HG02943 (cell line): ENCODE measurements at regions not wholly inside any gene's neighbourhood (a gene's known extent, or its start where the extent isn't known, plus 50 kb on each side); places are given as distances from the start of the nearest gene placed in this dataset.
"Not testable (repeated sequence)": the region's sequence is repeated elsewhere in the genome, so short reads cannot be mapped to it uniquely, and the experiment has no call there.

Experiments used
- ATAC-seq: cut with Tn5 transposase; IDR thresholded peaks from one replicate; pipeline ENCODE4 v1.9.1; 2021; ENCODE audit warnings: mild to moderate bottlenecking, low read depth, moderate library complexity; ENCODE audit not compliant: unreplicated experiment

DNA sequence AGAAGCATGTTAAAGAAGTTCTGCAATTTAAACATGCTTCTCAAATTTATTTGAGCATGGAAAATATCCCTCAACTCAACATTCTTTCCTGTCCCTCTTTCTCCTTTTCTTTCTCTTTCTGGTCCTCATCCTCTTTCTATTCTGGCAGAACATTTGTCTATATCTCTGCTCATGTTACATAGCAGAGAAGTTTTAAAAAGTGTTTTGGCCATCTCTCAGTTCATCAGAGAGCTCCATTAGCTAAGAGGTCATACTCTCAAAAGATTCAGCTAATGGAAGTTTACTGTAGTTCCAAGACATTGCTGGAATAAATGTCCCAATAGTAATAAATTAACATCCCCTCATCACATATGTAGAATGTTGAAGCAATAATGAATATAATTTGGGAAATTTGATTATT is 53.5 kb downstream of the XCL2 start:
- ATAC-seq, result no peak

DNA sequence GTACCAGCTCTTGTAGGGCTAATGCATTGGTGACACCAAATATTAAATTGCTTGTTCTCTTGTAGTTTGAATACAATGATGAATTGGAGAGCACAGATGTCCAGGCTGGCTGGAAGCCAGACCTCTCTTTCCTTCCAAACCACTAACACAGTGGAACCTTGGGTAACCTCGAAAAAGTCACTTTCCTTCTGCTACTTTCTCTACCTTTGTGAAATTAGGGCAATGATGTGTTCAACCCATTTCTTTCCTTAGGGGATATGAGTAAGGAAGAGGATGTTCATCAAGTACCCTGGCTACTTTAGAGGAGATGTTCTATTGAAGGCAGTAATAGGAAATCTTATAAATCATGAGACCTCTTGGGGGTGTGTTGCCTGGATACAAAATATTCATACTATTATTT is 55.7 kb downstream of the XCL2 start:
- no peak for ATAC-seq

DNA sequence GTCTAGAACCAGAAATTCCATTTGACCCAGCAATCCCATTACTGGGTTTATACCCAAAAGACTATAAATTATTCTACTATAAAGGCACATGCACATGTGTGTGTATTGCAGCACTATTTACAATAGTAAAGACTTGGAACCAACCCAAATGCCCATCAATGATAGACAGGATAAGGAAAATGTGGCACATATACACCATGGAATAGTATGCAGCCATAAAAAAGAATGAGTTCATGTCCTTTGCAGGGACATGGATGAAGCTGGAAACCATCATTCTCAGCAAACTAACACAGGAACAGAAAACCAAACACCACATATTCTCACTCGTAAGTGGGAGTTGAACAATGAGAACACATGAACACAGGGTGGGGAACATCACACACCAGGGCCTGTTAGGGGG is 57.0 kb downstream of the XCL2 start:
- ATAC-seq, result not testable (repeated sequence)

DNA sequence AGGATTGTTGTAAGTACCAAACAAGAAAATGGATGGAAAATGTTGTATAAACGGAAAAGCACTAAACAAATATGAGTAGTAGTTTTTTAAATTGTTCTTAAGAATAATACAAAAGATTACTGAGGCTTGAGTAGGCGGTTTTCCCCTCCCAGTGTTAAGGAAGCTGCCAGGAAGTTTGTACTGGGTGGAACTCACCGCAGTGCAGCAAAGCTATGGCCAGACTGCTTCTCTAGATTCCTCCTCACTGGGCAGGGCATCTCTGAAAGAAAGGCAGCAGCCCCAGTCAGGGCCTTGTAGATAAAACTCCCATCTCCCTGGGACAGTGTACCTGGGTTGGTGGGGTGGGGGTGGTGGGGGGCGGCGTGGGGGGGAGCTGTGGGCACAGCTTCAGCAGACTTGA is 58.7 kb downstream of the XCL2 start:
- ATAC-seq, result no peak

DNA sequence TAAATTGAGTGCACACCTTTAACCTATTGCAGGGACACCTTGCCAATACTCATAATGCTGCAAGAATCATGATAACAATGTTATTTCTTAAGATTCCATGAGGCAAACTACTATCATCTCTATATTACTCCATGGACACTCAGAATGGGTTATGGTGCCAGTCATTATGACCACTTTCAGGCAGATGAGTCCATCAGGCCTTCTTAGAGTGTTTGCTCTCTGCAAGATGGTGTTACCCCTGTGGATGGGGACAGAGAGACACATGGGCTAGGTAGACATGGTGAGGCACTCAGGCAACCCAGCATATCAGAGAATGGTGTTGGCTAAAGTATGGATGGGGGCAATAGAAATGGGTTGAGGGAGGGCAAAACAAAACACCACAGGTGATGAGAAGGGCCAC is 59.7 kb downstream of the XCL2 start:
- ATAC-seq, result no peak

DNA sequence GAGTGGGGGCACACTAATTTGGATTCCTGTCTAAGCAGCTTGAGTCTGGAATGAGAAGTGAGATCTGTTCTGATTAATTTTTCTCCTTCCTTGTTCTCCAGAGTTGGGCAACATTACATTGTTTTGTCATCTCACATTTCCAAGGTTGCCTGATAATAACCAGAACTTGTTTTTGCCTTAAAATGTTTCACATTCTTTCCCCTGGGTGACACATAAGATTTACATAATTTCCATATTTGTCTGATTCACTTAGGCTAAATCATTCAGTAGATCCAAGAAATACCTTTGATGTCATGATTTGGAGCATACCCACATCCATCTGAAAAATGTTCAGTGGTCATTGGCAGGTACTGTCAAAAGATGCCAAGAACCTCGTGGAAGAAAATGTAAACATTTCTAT is 60.3 kb downstream of the XCL2 start:
- ATAC-seq, result no peak

DNA sequence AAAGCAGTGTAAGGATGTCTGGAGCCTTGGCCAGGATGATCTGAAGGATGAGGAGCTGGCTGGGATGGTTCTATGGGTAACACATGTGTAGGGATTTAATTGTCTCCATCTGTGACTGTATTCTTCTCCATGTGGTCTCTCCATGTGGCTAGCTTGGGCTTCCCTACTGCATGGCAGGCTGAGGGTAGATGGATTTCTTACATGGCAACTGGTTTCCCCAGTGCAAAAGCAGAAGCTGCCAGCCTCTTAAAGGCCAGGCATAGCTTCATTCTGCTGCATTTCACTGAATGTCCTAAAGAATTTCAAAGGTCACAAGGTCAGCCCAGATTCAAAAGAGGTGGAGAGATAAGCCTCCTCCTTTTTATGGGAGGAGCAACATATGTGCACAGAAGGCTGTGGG is 61.7 kb downstream of the XCL2 start:
- no peak for ATAC-seq

DNA sequence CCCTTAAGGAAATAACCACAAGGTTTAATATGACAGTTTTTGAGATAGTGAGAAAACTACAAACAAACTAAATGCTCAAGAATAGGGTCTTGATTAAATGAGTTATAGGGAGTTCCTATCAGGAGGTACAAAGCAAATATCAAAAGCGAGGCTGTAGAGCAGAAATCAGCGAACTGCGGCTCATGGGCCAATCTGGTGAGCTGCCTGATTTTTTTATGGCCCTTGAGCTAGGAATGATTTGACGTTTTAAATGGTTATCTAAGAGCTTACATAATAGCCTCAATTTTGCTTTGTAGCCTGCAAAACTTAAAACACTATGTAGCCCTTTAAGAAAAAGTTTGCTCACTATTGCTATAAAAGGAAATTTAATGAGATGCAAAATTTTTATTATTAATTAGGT is 62.2 kb downstream of the XCL2 start:
- no peak for ATAC-seq

DNA sequence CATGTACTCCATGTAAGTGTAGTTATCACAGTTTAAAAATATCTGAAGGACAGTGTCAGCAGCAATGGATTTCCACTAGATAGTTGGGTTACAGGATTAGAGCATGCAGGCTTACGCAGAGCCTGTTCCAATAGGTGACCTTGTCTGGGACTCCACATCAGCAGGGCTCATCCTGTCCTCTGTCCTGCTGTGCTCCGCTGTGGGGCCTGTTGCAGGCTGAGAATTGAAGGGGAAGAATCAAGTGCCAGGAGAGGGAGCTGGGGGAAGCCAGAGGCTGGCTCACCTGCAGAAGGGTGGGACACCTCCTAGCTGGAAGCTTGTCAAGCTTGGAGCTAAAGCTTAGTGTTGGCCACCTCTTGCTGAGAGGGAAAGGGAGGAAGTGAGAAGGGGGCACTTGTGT is 62.8 kb downstream of the XCL2 start:
- ATAC-seq, result no peak

DNA sequence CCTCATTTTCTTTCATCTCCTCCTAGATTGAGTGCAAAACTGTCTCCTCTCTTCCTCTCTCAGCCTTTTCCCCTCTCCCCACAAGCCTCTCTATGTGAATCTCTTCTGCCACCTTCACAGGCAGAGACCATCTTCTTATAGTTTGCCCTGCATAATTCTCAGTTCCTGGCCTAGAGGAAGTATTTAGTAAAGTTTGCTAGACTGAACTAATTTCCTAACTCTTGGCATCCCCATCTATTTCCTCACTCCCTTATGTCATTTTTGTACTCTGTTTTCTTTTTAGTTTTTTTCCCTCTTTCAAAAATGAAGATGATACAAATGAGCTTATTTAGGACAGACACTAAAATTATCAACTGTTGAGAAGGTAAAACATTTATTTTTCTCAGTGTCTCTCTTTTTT is 66.0 kb downstream of the XCL2 start:
- no peak for ATAC-seq

DNA sequence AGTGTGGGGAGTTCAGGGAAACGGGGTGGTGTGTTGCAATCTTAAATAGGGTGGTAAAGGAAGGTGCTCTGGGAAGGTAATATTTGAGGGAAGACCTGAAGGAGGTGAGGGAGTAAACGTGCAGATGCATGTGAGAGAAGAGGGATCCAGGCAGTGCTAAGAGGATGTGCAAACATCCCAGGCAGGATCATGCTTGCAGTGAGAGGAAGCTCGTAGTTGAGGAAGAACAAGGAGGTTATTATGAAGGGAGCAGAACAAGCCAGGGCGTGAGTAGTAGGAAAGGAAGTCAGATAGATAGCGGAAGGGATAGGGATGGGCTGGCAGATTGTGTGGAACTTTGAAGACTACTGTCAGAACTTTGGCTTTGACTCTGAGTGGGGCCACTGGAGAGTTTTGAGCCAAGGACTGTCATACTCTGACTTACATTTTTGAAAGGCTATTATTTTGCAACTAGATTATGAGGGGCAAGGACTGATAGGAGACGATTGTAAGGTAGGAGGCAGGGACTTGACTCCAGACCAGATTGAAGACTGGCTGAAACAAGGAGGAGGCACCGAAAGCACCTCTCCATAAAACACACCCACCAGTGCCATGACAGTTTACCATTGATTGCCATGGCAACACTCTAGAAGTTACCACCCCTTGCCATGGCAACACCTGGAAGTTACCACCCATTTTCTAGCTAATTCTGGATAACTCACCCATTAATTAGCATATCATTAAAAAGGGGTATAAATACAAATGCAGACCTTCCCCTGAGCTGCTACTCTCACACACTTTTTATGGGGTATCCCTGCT is 67.0 kb downstream of the XCL2 start:
- no peak for ATAC-seq

DNA sequence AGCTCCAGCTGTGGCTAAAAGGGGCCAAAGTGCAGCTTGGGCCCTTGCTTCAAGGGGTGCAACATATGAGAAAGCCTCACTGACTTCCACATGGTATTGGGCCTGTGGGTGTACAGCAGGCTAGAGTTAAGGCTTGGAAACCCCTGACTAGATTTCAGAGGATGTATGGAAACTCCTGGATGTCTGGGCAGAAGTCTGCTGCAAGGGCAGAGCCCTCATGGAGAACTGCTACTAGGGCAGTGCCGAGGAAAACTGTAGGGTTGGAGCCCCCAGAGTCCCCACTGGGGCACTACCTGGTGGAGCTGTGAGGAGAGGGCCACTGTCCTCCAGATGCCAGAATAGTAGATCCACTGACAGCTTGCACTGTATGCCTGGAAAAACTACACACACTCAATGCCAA is 69.5 kb downstream of the XCL2 start:
- no peak for ATAC-seq

DNA sequence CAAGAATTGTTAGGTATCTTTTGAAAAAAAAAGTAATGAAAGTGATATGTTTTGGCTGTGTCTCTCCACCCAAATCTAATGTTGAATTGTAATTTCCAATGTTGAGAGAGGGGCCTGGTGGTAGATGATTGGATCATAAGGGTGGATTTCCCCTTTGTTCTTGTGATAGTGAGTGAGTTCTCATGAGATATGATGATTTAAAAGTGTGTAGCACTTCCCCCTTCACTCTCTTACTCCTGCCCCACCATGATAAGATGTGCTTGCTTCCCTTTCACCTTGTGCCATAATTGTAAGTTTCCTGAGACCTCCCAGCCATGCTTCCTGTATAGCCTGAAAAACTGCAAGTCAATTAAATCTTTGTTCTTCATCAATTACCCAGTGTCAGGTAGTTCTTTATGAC is 70.7 kb downstream of the XCL2 start:
- ATAC-seq, result no peak

DNA sequence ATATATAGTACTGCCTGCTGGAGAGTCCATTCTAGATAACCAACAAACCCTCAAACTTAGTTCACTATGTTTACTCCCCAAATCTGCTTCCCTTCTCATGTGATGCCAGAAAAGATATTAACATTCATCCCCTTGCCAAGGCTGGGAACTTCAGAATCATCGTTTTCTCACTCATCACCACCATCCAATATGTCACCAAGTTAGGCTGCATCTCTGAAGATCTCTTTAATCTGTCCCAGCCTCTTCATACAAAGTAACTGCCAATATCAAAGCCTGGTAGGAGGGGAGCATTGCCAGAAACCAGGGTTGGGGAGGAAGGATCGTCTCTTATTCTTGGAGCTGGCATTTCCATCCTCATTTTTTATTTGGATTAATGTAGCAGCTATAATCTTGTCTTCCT is 71.6 kb downstream of the XCL2 start:
- ATAC-seq, result no peak

DNA sequence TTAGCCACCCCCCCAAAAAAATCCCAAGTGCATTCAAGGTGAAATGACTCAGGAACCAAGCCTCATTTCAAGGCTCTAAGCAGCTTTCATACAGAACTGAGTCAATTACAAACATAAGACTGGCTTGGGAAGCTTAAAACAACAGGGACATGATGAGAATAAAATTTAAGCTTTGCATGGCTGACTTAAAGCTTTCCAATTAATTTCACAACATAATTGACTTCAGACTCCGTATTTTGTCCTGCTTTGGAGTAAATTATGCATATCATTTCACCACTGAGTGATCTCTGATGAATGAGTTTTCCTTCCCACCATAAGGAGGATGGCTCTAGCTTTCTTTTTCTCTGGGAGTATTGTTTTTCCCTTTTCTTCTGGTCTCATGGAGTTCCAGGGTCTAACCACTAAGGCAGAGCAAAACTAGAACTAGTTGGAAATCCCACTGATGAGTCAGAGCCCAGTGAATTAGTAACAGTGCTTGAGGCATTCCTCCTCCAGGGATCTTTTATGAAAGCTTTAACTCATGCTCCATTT is 72.8 kb downstream of the XCL2 start:
- no peak for ATAC-seq

DNA sequence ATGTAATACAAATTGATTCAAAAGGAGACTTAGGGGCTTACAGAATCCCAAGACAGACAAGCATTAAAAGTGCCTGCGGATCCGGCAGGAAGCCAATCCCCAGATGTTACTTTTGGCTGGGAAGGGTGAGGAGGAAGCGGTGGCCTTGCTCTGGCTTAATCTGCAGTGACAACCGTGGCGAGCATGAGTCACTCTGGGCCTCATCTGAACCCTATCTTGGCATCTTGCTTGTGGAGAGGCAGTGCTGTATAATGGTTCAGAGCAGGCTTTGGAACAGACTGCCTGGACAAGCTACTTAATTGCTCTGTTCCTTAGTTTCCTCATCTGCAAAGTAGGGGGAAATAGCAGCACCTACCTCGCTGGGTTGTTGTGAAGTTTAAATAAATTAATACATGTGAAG is 74.1 kb downstream of the XCL2 start:
- no peak for ATAC-seq

DNA sequence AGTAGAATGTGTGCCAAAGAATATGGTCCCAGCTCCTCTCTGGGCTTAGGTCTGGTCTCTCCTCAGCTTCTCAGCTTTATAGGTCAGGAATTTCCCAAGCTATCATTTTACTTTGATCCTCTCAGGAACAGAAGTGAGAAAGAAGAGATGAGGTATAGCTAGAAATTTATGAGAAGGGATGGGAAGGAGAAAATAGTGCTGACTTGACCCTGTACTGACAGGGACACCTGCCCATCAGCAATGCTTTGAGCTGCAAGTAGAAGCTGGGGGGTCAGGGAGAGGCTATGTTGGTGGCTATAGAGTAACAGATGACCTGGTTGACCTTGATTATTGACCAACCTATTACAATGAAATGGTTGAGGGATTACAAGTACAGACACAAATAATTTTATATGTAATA is 75.0 kb downstream of the XCL2 start:
- ATAC-seq, result no peak

DNA sequence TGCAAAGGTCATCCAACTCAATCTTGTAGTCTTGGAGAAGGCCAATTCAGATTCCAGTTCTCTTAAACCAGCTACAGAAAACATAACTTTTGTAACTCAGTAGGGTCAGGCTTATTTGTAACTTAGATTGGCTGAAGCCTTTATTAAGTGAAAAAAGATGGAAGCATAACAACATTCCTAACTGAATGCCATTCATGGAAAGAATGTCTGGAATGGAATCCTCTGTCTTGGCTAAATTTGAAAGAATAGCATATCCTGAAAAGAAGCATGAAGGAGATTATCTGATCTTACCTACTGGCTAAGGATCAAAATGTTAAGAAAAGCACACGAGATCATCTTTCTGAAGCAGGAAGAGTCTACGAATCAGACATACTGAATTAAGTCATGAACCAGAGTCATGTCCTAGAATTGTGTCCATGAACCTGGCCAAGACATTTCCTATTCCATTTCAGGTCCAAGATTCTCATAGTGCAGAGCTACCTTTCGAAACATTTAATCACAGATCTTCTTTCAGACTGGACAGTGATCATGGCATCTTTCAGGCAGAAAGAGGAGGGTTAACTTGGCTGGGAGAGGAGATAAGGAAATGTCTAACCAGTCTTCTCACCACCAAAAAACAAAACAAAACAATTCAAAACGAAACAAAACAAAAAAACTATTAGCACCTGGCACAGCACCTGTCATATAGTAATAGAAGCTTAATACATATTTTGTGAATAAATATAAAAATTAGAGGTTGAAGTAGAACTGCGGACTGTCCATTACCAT is 75.6 kb downstream of the XCL2 start:
- no peak for ATAC-seq

DNA sequence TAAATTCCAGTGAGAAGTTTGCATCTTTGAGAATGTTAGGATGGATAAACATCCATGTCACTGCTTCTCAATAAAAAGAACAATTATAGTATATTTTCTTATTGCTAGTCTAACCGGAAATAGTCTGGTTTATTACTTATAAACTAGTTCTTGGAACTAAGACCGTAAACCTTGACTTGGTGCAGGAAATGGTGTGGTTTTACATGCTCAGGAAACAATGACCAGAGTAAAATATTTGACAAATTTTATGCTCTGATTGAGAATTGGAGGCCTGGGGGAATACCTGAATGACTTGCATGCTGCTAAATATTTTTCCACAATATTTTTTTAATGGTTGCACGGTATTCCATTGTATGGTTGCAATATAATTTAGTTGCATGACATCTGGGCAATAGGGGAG is 76.3 kb downstream of the XCL2 start:
- ATAC-seq, result peak; percentile 44

DNA sequence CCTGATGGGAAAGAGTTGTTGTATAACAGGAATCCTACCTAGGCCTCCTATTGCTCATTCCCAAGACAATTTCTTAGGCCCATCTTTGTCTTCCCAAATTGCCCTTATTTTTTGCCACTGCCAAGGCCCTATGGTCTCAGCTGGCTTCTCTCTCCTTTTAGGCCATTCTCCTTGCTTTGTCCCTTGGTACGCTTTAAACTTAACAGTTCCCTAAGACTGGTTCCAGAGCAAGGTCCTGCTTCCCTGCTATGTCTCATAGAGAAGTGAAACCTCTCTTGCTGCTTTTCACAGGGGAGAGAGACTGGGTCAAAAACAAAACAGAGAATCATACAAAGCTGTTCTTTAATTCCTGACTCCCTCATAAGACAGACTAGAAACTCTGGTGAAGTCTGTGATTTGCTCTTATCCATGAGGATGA is 77.1 kb downstream of the XCL2 start:
- peak; percentile 47 for ATAC-seq

DNA sequence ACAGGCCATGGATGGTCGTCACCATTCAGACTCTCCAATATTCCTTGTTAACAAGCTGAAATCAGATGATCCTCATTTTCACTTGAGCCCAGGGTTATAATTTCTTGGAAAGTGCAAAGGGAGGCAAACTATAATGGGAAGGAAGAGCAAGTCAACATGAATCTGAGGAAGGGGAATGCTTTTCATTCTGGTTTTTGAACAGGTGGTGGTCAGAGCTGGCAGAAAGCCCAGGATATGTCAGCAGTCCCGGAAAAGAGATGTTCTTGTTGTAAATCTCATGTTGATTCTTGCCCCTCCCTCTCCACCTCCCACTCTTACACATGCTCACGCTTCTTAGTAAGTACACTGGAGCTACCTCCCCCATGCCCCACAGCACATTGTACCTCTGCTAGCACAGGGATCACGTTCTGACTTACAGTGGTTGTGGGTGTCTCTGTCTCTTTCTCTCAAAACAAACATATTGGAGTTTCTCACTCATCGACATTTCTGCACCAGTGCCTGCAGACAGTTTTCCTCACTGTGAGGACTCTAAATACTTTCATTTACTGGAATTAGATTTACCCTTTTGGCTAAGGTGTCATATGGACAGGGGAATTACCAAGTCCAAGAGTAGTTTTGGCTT is 77.6 kb downstream of the XCL2 start:
- ATAC-seq, result peak; percentile 48
